HepG2 (cell line): ENCODE measurements at regions not wholly inside any gene's neighbourhood (a gene's known extent, or its start where the extent isn't known, plus 50 kb on each side); places are given as distances from the start of the nearest gene placed in this dataset.

ENCODE experiments used
- GTF2F1 ChIP-seq: fragments of 150-350 bp; IDR thresholded peaks from 2 replicates; pipeline ENCODE4 v1.6.1; 2014; ENCODE audit warnings: low read length
- KLF15 ChIP-seq: sonication (generic); formaldehyde crosslinking; IDR thresholded peaks from 2 replicates; pipeline ENCODE4 v1.8.1; 2023; ENCODE audit warnings: borderline replicate concordance, mild to moderate bottlenecking, inconsistent platforms, missing genetic modification reagents, mixed read lengths

GRCh38 chr12:78519422-78519821, 345.2 kb upstream of the SYT1 start:
- no peak for TF ChIP-seq KLF15 (CRISPR knock-in tag)
- TF ChIP-seq GTF2F1: no peak
